WTC11 (cell line): ENCODE measurements at regions not wholly inside any gene's neighbourhood (a gene's known extent, or its start where the extent isn't known, plus 50 kb on each side); places are given as distances from the start of the nearest gene placed in this dataset.

Experiments used
- ATAC-seq: fragments of 200-7000 bp; cut with Tn5 transposase; 2 replicates; pipeline ENCODE4 v1.10.0; 2021; ENCODE audit warnings: mild to moderate bottlenecking, moderate library complexity
- CTCF ChIA-PET: fragments of 300-600 bp; sonication (Branson Sonifier 250); formaldehyde crosslinking; loops from one replicate; lab custom pipeline; 2021; ENCODE audit warnings: antibody characterized with exemption; lab: Charles Lee
- POLR2A ChIA-PET: fragments of 350-600 bp; sonication (Branson Sonifier 250); formaldehyde crosslinking; loops from one replicate; lab custom pipeline; 2021; ENCODE audit warnings: antibody characterized with exemption; lab: Charles Lee
- DNase-seq: peaks from one replicate; pipeline ENCODE4 v3.0.0; 2021; ENCODE audit warnings: low spot score
- H3K27ac Mint-ChIP-seq: 2 replicates; pipeline ENCODE4 v1.8.0; 2021; ENCODE audit warnings: mixed read lengths
- H3K27me3 Mint-ChIP-seq: 2 replicates; pipeline ENCODE4 v1.8.0; 2021; ENCODE audit warnings: low read depth, mild to moderate bottlenecking, moderate library complexity, mixed read lengths
- H3K36me3 Mint-ChIP-seq: 2 replicates; pipeline ENCODE4 v1.8.0; 2021; ENCODE audit warnings: mixed read lengths
- H3K4me1 Mint-ChIP-seq: 2 replicates; pipeline ENCODE4 v1.8.0; 2022; ENCODE audit warnings: mixed read lengths
- H3K4me3 Mint-ChIP-seq: 2 replicates; pipeline ENCODE4 v1.8.0; 2021; ENCODE audit warnings: mild to moderate bottlenecking, moderate library complexity, mixed read lengths
- H3K9me3 Mint-ChIP-seq: 2 replicates; pipeline ENCODE4 v1.8.0; 2021; ENCODE audit warnings: mixed read lengths
- AR ChIP-seq: fragments of 250-450 bp; sonication (Bioruptor Pico); IDR thresholded peaks from 2 replicates; pipeline ENCODE4 v1.9.0; 2021; ENCODE audit warnings: mild to moderate bottlenecking
- ARID4B ChIP-seq: sonication (generic); formaldehyde crosslinking; IDR thresholded peaks from 2 replicates; pipeline ENCODE4 v1.8.0; 2023; ENCODE audit warnings: missing genetic modification reagents, mild to moderate bottlenecking, borderline replicate concordance
- CDX4 ChIP-seq: fragments of 250-450 bp; sonication (Bioruptor Pico); IDR thresholded peaks from 2 replicates; pipeline ENCODE4 v1.9.0; 2021; ENCODE audit warnings: moderate library complexity, mild to moderate bottlenecking, inconsistent platforms, borderline replicate concordance
- E2F4 ChIP-seq: sonication (generic); formaldehyde crosslinking; IDR thresholded peaks from 2 replicates; pipeline ENCODE4 v1.8.1; 2022; ENCODE audit warnings: low read depth, mild to moderate bottlenecking, moderate library complexity, missing genetic modification reagents, borderline replicate concordance
- EMX1 ChIP-seq: fragments of 250-450 bp; sonication (Bioruptor Pico); IDR thresholded peaks from 2 replicates; pipeline ENCODE4 v1.8.0; 2021; ENCODE audit warnings: mild to moderate bottlenecking
- ERG ChIP-seq: fragments of 250-450 bp; sonication (Bioruptor Pico); IDR thresholded peaks from 2 replicates; pipeline ENCODE4 v1.8.0; 2021; ENCODE audit warnings: mild to moderate bottlenecking
- FOXJ3 ChIP-seq: sonication (generic); formaldehyde crosslinking; IDR thresholded peaks from 2 replicates; pipeline ENCODE4 v1.9.0; 2021; ENCODE audit warnings: missing genetic modification reagents, mild to moderate bottlenecking, borderline replicate concordance
- FOXP1 ChIP-seq: sonication (generic); formaldehyde crosslinking; IDR thresholded peaks from 2 replicates; pipeline ENCODE4 v1.8.0; 2022; ENCODE audit warnings: missing genetic modification reagents, mild to moderate bottlenecking, moderate library complexity, borderline replicate concordance
- IRF1 ChIP-seq: sonication (generic); formaldehyde crosslinking; IDR thresholded peaks from 2 replicates; pipeline ENCODE4 v1.8.0; 2023; ENCODE audit warnings: missing genetic modification reagents
- MXD4 ChIP-seq: fragments of 250-450 bp; sonication (Bioruptor Pico); IDR thresholded peaks from 2 replicates; pipeline ENCODE4 v1.8.0; 2021; ENCODE audit warnings: mild to moderate bottlenecking, moderate library complexity, borderline replicate concordance
- NFE2L1 ChIP-seq: sonication (generic); formaldehyde crosslinking; IDR thresholded peaks from 2 replicates; pipeline ENCODE4 v1.8.1; 2023; ENCODE audit warnings: missing genetic modification reagents
- NFYB ChIP-seq: sonication (generic); formaldehyde crosslinking; conservative IDR thresholded peaks from 2 replicates; pipeline ENCODE4 v1.8.0; 2022; ENCODE audit warnings: low read depth, missing genetic modification reagents
- NR2C2 ChIP-seq: sonication (generic); formaldehyde crosslinking; IDR thresholded peaks from 2 replicates; pipeline ENCODE4 v1.8.0; 2022; ENCODE audit warnings: mild to moderate bottlenecking, missing genetic modification reagents
- PREB ChIP-seq: sonication (generic); formaldehyde crosslinking; IDR thresholded peaks from 2 replicates; pipeline ENCODE4 v1.8.1; 2022; ENCODE audit warnings: mild to moderate bottlenecking, missing genetic modification reagents, moderate library complexity, borderline replicate concordance
- SMAD4 ChIP-seq: sonication (generic); formaldehyde crosslinking; IDR thresholded peaks from 2 replicates; pipeline ENCODE4 v1.8.0; 2022; ENCODE audit warnings: mild to moderate bottlenecking, missing genetic modification reagents
- SP1 ChIP-seq: sonication (generic); formaldehyde crosslinking; conservative IDR thresholded peaks from 2 replicates; pipeline ENCODE4 v1.8.1; 2022; ENCODE audit warnings: missing genetic modification reagents
- TP53 ChIP-seq: sonication (generic); formaldehyde crosslinking; IDR thresholded peaks from 2 replicates; pipeline ENCODE4 v1.8.1; 2023; ENCODE audit warnings: mild to moderate bottlenecking, missing genetic modification reagents
- USF1 ChIP-seq: sonication (generic); formaldehyde crosslinking; IDR thresholded peaks from 2 replicates; pipeline ENCODE4 v1.8.0; 2022; ENCODE audit warnings: mild to moderate bottlenecking, missing genetic modification reagents
- ZNF512 ChIP-seq: sonication (generic); formaldehyde crosslinking; IDR thresholded peaks from 2 replicates; pipeline ENCODE4 v1.8.1; 2022; ENCODE audit warnings: missing genetic modification reagents, borderline replicate concordance

- TF ChIP-seq ZNF512 = no peak
- TF ChIP-seq EMX1 = no peak
- TF ChIP-seq MXD4 (CRISPR knock-in tag) = no peak
- no peak for TF ChIP-seq SP1 (CRISPR knock-in tag)
- no peak for TF ChIP-seq NFYB
- TF ChIP-seq PREB (CRISPR knock-in tag) = no peak
- no peak for TF ChIP-seq NR2C2 (CRISPR knock-in tag)
- TF ChIP-seq, all 79 proteins: peak for 0
Observed at GRCh38 chr2:7523481-7524120, 606.4 kb downstream of the RNF144A start (continued).

GRCh38 chr2:7524195-7524594 lies 607.0 kb downstream of the RNF144A start:
- no peak overlapping the region for H3K4me3 Mint-ChIP-seq
- DNase-seq = no peak
- H3K4me1 Mint-ChIP-seq = peaks cover 5% of the 10 kb centered on the region
- peaks cover 12% of the 10 kb centered on the region for H3K36me3 Mint-ChIP-seq
- H3K27ac Mint-ChIP-seq = no peak overlapping the region
- CTCF ChIA-PET = interaction anchor here (1.0 kb wide), 1 partner anchor 97 kb away, joined by 3 read pairs; no protein-coding TSS in a partner anchor
- ATAC-seq = no peak
- H3K9me3 Mint-ChIP-seq = peaks cover 22% of the 10 kb centered on the region
- H3K27me3 Mint-ChIP-seq = no peaks in the 10 kb centered on the region
- no peak for TF ChIP-seq AR (CRISPR knock-in tag)
- no peak for TF ChIP-seq SP1 (CRISPR knock-in tag)
- TF ChIP-seq FOXJ3 (CRISPR knock-in tag) = no peak
- TF ChIP-seq SMAD4 (CRISPR knock-in tag) = no peak
- TF ChIP-seq TP53 = no peak
- no peak for TF ChIP-seq ERG (CRISPR knock-in tag)
- TF ChIP-seq CDX4 = no peak
- TF ChIP-seq NFE2L1 = no peak
- no peak for TF ChIP-seq IRF1
- POLR2A ChIA-PET = no interaction called here

GRCh38 chr2:7525746-7526145 lies 608.5 kb downstream of the RNF144A start:
- ChIA-PET POLR2A (no interaction called here), CTCF (no interaction called here)
- Mint-ChIP-seq H3K9me3 (peaks cover 36% of the 10 kb centered on the region), H3K36me3 (peaks cover 27% of the 10 kb centered on the region), H3K4me1 (no peaks in the 10 kb centered on the region; the same call in 1 of the 2 replicates), H3K27me3 (peaks cover under 1% of the 10 kb centered on the region; the same call in 1 of the 2 replicates), H3K4me3 (no peak overlapping the region), H3K27ac (no peak overlapping the region)
- DNase-seq (no peak), ATAC-seq (no peak)
- TF ChIP-seq USF1 (CRISPR knock-in tag) = no peak
- no peak for TF ChIP-seq E2F4 (CRISPR knock-in tag)
- no peak for TF ChIP-seq FOXP1 (CRISPR knock-in tag)
- TF ChIP-seq ARID4B (CRISPR knock-in tag) = no peak
